Activated CD8-positive, alpha-beta T cell treated with anti-CD3 and anti-CD28 coated beads for 36 hours (primary cell): ENCODE measurements at regions not wholly inside any gene's neighbourhood (a gene's known extent, or its start where the extent isn't known, plus 50 kb on each side); places are given as distances from the start of the nearest gene placed in this dataset.

Experiments
- ATAC-seq: fragments of 200-7000 bp; cut with Tn5 transposase; one replicate; pipeline ENCODE4 v1.10.0; 2021; ENCODE audit warnings: mild to moderate bottlenecking, moderate library complexity
- CTCF ChIA-PET: fragments of 350-600 bp; sonication (Branson Sonifier 250); formaldehyde crosslinking; loops from one replicate; lab custom pipeline; 2021; ENCODE audit warnings: antibody characterized with exemption; lab: Charles Lee
- POLR2A ChIA-PET: fragments of 350-600 bp; sonication (Branson Sonifier 250); formaldehyde crosslinking; loops from one replicate; lab custom pipeline; 2021; ENCODE audit warnings: antibody characterized with exemption; lab: Charles Lee
- DNase-seq: peaks from one replicate; pipeline ENCODE4 v3.0.0-alpha.2; 2020
- H3K27ac Mint-ChIP-seq: one replicate; pipeline ENCODE4 v1.8.0; 2021; ENCODE audit warnings: mild to moderate bottlenecking, mixed read lengths
- H3K27me3 Mint-ChIP-seq: one replicate; pipeline ENCODE4 v1.8.0; 2021; ENCODE audit warnings: mixed read lengths
- H3K36me3 Mint-ChIP-seq: one replicate; pipeline ENCODE4 v1.8.0; 2021; ENCODE audit warnings: low read depth, mixed read lengths
- H3K4me1 Mint-ChIP-seq: one replicate; pipeline ENCODE4 v1.8.0; 2021; ENCODE audit warnings: low read depth, mixed read lengths
- H3K4me3 Mint-ChIP-seq: one replicate; pipeline ENCODE4 v1.8.0; 2021; ENCODE audit warnings: mild to moderate bottlenecking, moderate library complexity, mixed read lengths
- H3K9me3 Mint-ChIP-seq: one replicate; pipeline ENCODE4 v1.8.0; 2021; ENCODE audit warnings: mixed read lengths
- CTCF ChIP-seq: fragments of 200-600 bp; IDR thresholded peaks from one replicate; pipeline ENCODE4 v1.8.0; 2022; ENCODE audit warnings: antibody characterized with exemption, mild to moderate bottlenecking
- intact Hi-C: fragments of 100-400 bp; cut with micrococcal nuclease; formaldehyde crosslinking; loops from one replicate; pipeline ENCODE4 v1.10.0; 2022

- intact Hi-C loops: no loop called here
- Mint-ChIP-seq H3K27me3 (no peaks in the 10 kb centered on the region), H3K4me3 (no peak overlapping the region), H3K36me3 (no peaks in the 10 kb centered on the region), H3K4me1 (no peaks in the 10 kb centered on the region), H3K9me3 (peaks cover 8% of the 10 kb centered on the region), H3K27ac (no peak overlapping the region)
- POLR2A ChIA-PET: no interaction called here
- CTCF ChIA-PET: no interaction called here
- DNase-seq: no peak
- TF ChIP-seq CTCF: no peak
- no peak for ATAC-seq
Measured at GRCh38 chr14:43243168-43243567, 1263.9 kb downstream of the FSCB start.

GRCh38 chr14:43232261-43232660, 1274.8 kb downstream of the FSCB start:
- ChIA-PET POLR2A (no interaction called here), CTCF (no interaction called here)
- Mint-ChIP-seq H3K27me3 (no peaks in the 10 kb centered on the region), H3K27ac (no peak overlapping the region), H3K9me3 (peaks cover 13% of the 10 kb centered on the region), H3K4me3 (no peak overlapping the region), H3K4me1 (no peaks in the 10 kb centered on the region), H3K36me3 (no peaks in the 10 kb centered on the region)
- TF ChIP-seq CTCF: no peak
- ATAC-seq (no peak), DNase-seq (no peak)
- intact Hi-C loops: no loop called here

DNA sequence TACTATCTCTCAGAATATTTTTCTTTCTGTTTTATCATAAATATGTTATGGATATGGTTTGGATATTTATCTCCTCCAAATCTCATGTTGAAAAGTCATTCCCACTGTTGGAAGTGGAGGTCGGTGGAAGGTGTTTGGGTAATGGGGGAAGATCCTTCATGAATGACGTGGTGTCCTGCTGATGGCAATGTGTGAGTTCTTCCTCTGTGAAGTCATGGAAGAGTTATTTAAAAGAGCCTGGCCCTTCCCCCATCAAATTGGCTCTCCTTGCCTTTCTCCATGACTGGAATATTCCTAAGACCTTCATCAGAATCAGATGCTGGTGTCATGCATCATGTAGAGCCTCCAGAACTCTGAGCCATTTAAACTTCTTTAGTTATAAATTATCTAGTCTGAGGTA, 1291.6 kb downstream of the FSCB start:
- DNase-seq (no peak), ATAC-seq (no peak)
- peaks cover 7% of the 10 kb centered on the region for H3K9me3 Mint-ChIP-seq
- ChIA-PET CTCF (no interaction called here), POLR2A (no interaction called here)
- H3K4me3 Mint-ChIP-seq: no peak overlapping the region
- H3K27ac Mint-ChIP-seq: no peak overlapping the region
- TF ChIP-seq CTCF: no peak
- intact Hi-C loops: no loop called here
- H3K36me3 Mint-ChIP-seq: no peaks in the 10 kb centered on the region
- H3K4me1 Mint-ChIP-seq: no peaks in the 10 kb centered on the region
- H3K27me3 Mint-ChIP-seq: no peaks in the 10 kb centered on the region

GRCh38 chr14:43207189-43207588, 1299.9 kb downstream of the FSCB start:
- Mint-ChIP-seq H3K4me3 (no peak overlapping the region), H3K4me1 (no peaks in the 10 kb centered on the region), H3K27me3 (no peaks in the 10 kb centered on the region), H3K27ac (no peak overlapping the region), H3K36me3 (no peaks in the 10 kb centered on the region), H3K9me3 (peaks cover 2% of the 10 kb centered on the region)
- POLR2A ChIA-PET: no interaction called here
- TF ChIP-seq CTCF: no peak
- intact Hi-C loops: no loop called here
- no peak for ATAC-seq
- no peak for DNase-seq
- CTCF ChIA-PET: no interaction called here

- Mint-ChIP-seq H3K36me3 (no peaks in the 10 kb centered on the region), H3K4me1 (no peaks in the 10 kb centered on the region), H3K27me3 (no peaks in the 10 kb centered on the region), H3K9me3 (peaks cover 2% of the 10 kb centered on the region), H3K27ac (no peak overlapping the region), H3K4me3 (no peak overlapping the region)
- TF ChIP-seq CTCF: no peak
- POLR2A ChIA-PET: no interaction called here
- intact Hi-C loops: no loop called here
- CTCF ChIA-PET: no interaction called here
- ATAC-seq (no peak), DNase-seq (no peak)
Measured at GRCh38 chr14:43204816-43205215, 1302.3 kb downstream of the FSCB start.
